Heart right ventricle (tissue), 16 donors: ENCODE measurements at regions not wholly inside any gene's neighbourhood (a gene's known extent, or its start where the extent isn't known, plus 50 kb on each side); places are given as distances from the start of the nearest gene placed in this dataset.
"Not testable (repeated sequence)": the region's sequence is repeated elsewhere in the genome, so short reads cannot be mapped to it uniquely, and the experiment has no call there.

Experiments used
- ATAC-seq, 8 donors: fragments of 200-7000 bp; cut with Tn5 transposase; one replicate each; pipeline ENCODE4 v1.9.1; 2020; ENCODE audit warnings: mild to moderate bottlenecking in 8 of 8, moderate library complexity in 8 of 8, moderate number of reproducible peaks in 1 of 8
- DNase-seq, 2 donors: peaks; one replicate each; pipeline ENCODE4 v3.0.0-alpha.2; 2020
- H3K27ac ChIP-seq, 10 donors: fragments of 200-600 bp; sonication (generic) in 2 of 10; one replicate each; pipeline versions ENCODE4 v1.5.0 to v1.8.0; 2020 to 2022; ENCODE audit warnings: mild to moderate bottlenecking in 3 of 10
- H3K27me3 ChIP-seq, 7 donors: fragments of 200-600 bp; one replicate each; pipeline ENCODE4 v1.8.0; 2021 to 2022; ENCODE audit warnings: mild to moderate bottlenecking in 2 of 7
- H3K36me3 ChIP-seq, 9 donors: fragments of 200-600 bp; sonication (generic) in 1 of 9; one replicate each; pipeline versions ENCODE4 v1.5.0 to v1.8.0; 2020 to 2022; ENCODE audit warnings: mild to moderate bottlenecking in 2 of 9
- H3K4me1 ChIP-seq, 9 donors: fragments of 200-600 bp; sonication (generic) in 1 of 9; one replicate each; pipeline versions ENCODE4 v1.5.0 to v1.8.0; 2020 to 2022; ENCODE audit warnings: mild to moderate bottlenecking in 4 of 9
- H3K4me3 ChIP-seq, 10 donors: fragments of 200-600 bp; sonication (generic) in 2 of 10; one replicate each; pipeline versions ENCODE4 v1.5.0 to v1.8.0; 2020 to 2022; ENCODE audit warnings: mild to moderate bottlenecking in 7 of 10, moderate library complexity in 2 of 10
- H3K9me3 ChIP-seq, 11 donors: fragments of 200-600 bp in 10 of 11; sonication (generic) in 2 of 11; one replicate each; pipeline versions ENCODE4 v1.5.0 to v1.8.0; 2013 to 2022; ENCODE audit warnings: mild to moderate bottlenecking in 2 of 11, control low read depth in 1 of 11, moderate library complexity in 1 of 11
- WGBS, 2 donors: extraction: QIAGEN DNeasy Blood & Tissue Kit; methylation state at CpG; one replicate each; pipeline ENCODE4 v1.1.7; 2013; ENCODE audit warnings: inconsistent platforms in 1 of 2; 5-methylcytosine and 5-hydroxymethylcytosine counted together
- intact Hi-C, 10 donors: fragments of 100-400 bp; cut with DNase I; formaldehyde crosslinking; loops; one replicate each; pipeline versions ENCODE4 v1.11.1 to v1.14.2; 2022
- TF ChIP-seq, protein P1 (sequence below), 9 donors: fragments of 200-600 bp; sonication (generic) in 2 of 9; IDR thresholded peaks; one replicate each; pipeline versions ENCODE4 v1.5.0 to v1.8.0; 2021 to 2022; ENCODE audit warnings: antibody characterized with exemption in 9 of 9, mild to moderate bottlenecking in 5 of 9, moderate library complexity in 1 of 9
- donor health status: Arrhythmogenic right ventricular cardiomyopathy.
- donor health status: ischemic (EF 13 %, LVEDD 7.1; RV severe dilation, severe dysfunction).
- donor health status: healthy with polysubstance abuse.
- donor health status: DM: no; HTN: yes; CAD: no.
- donor health status: DM: no; HTN: no; CAD: no.
- donor health status: ischemic (EF 25% LVEDD 6.9; RV normal size, moderate dysfunction).
- donor health status: ischemic (EF 25% LVEDD 5.7; RV mildly dilated, moderate dysfunction).
- donor health status: healthy.
- donor health status: DM: yes; HTN: yes; CAD: no.
- donor health status: Ischemic cardiomyopathy.
- donor health status: ischemic (EF 35%, LVEDD 5.7; RV mildly dilated, moderate dysfunction).
- donor health status: nonischemic (EF 11% LVEDD 7.7; RV severe dilation, severe dysfunction).
- donor health status: DM: yes; HTN: yes; CAD: no.
- donor health status: PGD.
- donor health status: ischemic (EF 29% LVEDD 5.4; RV normal size, mild dysfunction).
- donor health status: nonischemic (EF 23%, LVEDD 6.1; RV moderate dilation, normal function).

DNA sequence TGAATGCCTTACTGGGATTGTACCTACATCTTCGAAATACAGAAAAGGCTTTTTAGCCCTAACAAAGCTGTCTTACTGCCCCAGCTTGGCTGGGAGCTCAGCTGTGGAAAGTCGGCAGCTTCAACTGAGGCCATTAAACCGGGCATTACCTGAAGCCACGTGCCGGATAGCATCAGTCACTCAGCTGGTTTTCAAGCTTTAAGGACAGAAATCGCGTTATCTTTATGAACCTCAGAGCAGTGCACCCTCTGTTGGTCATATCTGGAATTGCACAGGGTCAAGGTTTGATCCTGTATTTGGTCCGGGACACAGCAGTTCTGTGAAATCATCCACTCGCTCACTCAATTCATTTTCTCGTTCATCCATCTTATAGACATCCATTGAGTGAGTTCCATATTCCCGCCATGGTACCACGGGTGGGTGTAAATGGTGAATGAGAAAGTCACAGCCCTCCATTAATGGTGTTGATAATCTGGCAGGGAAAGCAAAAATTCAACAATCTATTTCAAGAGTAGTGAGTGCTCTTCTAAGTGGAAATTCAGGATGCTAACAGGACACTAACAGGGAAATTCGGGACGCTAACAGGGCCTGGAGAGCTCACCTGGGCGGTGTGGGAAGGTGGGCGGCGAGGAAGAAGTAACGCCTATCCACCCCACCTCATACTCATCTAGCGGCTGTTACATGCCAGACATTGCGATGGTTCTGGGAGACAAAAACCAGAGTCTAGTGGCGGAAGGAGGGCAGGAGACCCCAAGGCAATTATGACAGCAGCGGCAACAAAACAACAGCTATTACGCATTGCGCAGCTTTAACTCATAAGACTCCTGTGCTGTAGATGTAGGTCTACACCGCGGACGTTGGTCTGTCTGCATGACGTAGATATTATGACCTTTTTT is 60.6 kb upstream of the TCL1A start:
- Histone ChIP-seq H3K4me3 (no peak overlapping the region), H3K27me3 (peaks cover 0 to 24% (median 10%) of the 10 kb centered on the region in 7 donors), H3K36me3 (no peaks in the 10 kb centered on the region), H3K4me1 (no peaks in the 10 kb centered on the region), H3K9me3 (no peaks in the 10 kb centered on the region), H3K27ac (no peak overlapping the region)
- intact Hi-C loops = loop anchor here (1.0 to 10.0 kb wide), 5 partner anchors 212 to 330 kb away; no protein-coding TSS in a partner anchor
- TF ChIP-seq, protein P1, sequence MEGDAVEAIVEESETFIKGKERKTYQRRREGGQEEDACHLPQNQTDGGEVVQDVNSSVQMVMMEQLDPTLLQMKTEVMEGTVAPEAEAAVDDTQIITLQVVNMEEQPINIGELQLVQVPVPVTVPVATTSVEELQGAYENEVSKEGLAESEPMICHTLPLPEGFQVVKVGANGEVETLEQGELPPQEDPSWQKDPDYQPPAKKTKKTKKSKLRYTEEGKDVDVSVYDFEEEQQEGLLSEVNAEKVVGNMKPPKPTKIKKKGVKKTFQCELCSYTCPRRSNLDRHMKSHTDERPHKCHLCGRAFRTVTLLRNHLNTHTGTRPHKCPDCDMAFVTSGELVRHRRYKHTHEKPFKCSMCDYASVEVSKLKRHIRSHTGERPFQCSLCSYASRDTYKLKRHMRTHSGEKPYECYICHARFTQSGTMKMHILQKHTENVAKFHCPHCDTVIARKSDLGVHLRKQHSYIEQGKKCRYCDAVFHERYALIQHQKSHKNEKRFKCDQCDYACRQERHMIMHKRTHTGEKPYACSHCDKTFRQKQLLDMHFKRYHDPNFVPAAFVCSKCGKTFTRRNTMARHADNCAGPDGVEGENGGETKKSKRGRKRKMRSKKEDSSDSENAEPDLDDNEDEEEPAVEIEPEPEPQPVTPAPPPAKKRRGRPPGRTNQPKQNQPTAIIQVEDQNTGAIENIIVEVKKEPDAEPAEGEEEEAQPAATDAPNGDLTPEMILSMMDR (IDR thresholded peaks at IDR 0.05) = peak; percentile 57 to 92 (median 85)
- WGBS, 2 donors = 60 to 61% methylated on average over 28 of the region's 28 CpGs
- ATAC-seq (no peak), DNase-seq (peak in 1 of 2 donors; percentile 33)

DNA sequence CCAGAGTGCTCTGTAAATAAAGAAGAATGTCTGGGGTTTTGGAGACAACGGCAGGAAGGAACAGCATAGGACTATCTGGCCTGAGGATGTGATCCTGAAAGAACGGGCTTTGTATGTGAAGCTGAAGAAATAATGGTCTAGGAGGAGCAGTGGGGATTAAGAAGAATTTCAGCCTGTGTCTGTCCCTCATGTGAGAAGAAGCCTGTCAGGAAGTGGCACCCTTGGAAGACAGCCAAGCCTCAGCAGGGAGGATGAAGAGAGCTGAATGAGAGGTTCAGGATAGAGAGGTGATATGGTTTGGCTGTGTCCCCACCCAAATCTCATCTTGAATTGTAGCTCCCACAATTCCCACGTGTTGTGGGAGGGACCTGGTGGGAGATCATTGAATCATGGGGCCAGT is 56.9 kb upstream of the TCL1A start:
- ATAC-seq (no peak), DNase-seq (no peak)
- 50 to 61% methylated on average over 3 of the region's 3 CpGs for WGBS, 2 donors
- Histone ChIP-seq H3K4me1 (no peaks in the 10 kb centered on the region), H3K27me3 (peaks cover 0 to 31% (median 22%) of the 10 kb centered on the region in 7 donors), H3K27ac (no peak overlapping the region), H3K36me3 (no peaks in the 10 kb centered on the region), H3K4me3 (no peak overlapping the region), H3K9me3 (peaks cover 0 to 3% (median 0%) of the 10 kb centered on the region in 11 donors)
- TF ChIP-seq, protein P1 (IDR thresholded peaks at IDR 0.05) = no peak
- intact Hi-C loops = loop anchor here in 6 of 10 donors (5.0 to 10.0 kb wide), 3 partner anchors 208 to 326 kb away; no protein-coding TSS in a partner anchor

DNA sequence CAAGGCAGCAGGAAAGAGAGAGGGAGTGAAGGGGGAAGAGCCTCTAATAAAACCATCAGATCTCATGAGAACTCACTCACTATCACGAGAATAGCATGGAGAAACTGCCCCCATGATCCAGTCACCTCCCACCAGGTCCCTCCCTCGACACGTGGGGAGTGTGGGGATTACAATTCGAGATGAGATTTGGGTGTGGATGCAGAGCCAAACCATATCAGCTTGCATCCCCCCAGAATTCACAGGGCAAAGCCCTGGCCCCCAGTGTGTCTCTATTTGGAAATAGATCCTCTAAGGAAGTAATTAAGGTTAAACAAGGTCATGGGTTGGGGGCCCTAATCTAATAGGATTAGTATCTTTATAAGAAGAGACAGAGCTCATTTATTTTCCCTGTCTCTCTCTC is 56.1 kb upstream of the TCL1A start:
- DNase-seq (no peak), ATAC-seq (no peak)
- TF ChIP-seq, protein P1 (IDR thresholded peaks at IDR 0.05) = no peak
- H3K4me3 ChIP-seq = no peak overlapping the region
- no peaks in the 10 kb centered on the region for H3K4me1 ChIP-seq
- peaks cover 0 to 31% (median 22%) of the 10 kb centered on the region in 7 donors for H3K27me3 ChIP-seq
- intact Hi-C loops = loop anchor here in 6 of 10 donors (5.0 to 10.0 kb wide), 3 partner anchors 208 to 325 kb away; no protein-coding TSS in a partner anchor
- H3K27ac ChIP-seq = no peak overlapping the region
- H3K36me3 ChIP-seq = no peaks in the 10 kb centered on the region
- 26 to 36% methylated on average over 4 of the region's 4 CpGs for WGBS, 2 donors
- peaks cover 0 to 3% (median 0%) of the 10 kb centered on the region in 11 donors for H3K9me3 ChIP-seq

DNA sequence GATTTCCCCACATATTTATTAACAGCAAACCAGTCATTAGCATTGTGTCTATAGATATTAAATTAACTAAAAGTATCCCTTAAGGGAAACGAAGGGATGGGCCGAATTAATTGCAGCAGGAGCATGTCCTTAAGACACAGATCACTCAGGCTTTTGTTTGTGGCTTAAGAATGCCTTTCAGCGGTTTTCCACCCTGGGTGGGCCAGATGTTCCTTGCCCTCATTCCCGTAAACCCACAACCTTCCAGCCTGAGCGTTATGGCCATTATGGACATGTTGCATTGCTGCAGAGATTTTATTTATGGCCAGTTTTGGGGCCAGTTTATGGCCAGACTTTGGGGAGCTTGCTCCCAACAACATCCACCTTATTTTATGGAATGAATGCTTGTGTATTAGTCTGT is 55.5 kb upstream of the TCL1A start:
- H3K4me3 ChIP-seq, ATAC-seq, H3K36me3 ChIP-seq, H3K4me1 ChIP-seq, H3K9me3 ChIP-seq, DNase-seq, H3K27ac ChIP-seq, intact Hi-C loops: not testable (repeated sequence)
- WGBS, 2 donors = 58 to 66% methylated on average over 5 of the region's 5 CpGs
- H3K27me3 ChIP-seq = peaks cover 0 to 28% (median 19%) of the 10 kb centered on the region in 7 donors
